Activated CD4-positive, alpha-beta memory T cell treated with anti-CD3 and anti-CD28 coated beads, Interleukin-2, amount 10 ng/mL, durations not matched to agents 7 days and 5 days (primary cell): ENCODE measurements at regions not wholly inside any gene's neighbourhood (a gene's known extent, or its start where the extent isn't known, plus 50 kb on each side); places are given as distances from the start of the nearest gene placed in this dataset.

ENCODE experiments used
- CTCF ChIA-PET: fragments of 350-600 bp; sonication (Branson Sonifier 250); formaldehyde crosslinking; loops from one replicate; lab custom pipeline; 2021; ENCODE audit warnings: antibody characterized with exemption, inconsistent platforms; lab: Charles Lee
- POLR2A ChIA-PET: fragments of 350-600 bp; sonication (Branson Sonifier 250); formaldehyde crosslinking; loops from one replicate; lab custom pipeline; 2021; ENCODE audit warnings: antibody characterized with exemption; lab: Charles Lee
- DNase-seq: peaks from one replicate; pipeline ENCODE4 v3.0.0-alpha.2; 2020
- H3K27ac Mint-ChIP-seq: one replicate; pipeline ENCODE4 v1.8.0; 2021; ENCODE audit warnings: mild to moderate bottlenecking, mixed read lengths
- H3K27me3 Mint-ChIP-seq: one replicate; pipeline ENCODE4 v1.8.0; 2021; ENCODE audit warnings: mixed read lengths
- H3K36me3 Mint-ChIP-seq: one replicate; pipeline ENCODE4 v1.8.0; 2021; ENCODE audit warnings: low read depth, mixed read lengths
- H3K4me1 Mint-ChIP-seq: one replicate; pipeline ENCODE4 v1.8.0; 2021; ENCODE audit warnings: mixed read lengths
- H3K4me3 Mint-ChIP-seq: one replicate; pipeline ENCODE4 v1.8.0; 2021; ENCODE audit warnings: mild to moderate bottlenecking, mixed read lengths
- H3K9me3 Mint-ChIP-seq: one replicate; pipeline ENCODE4 v1.8.0; 2021; ENCODE audit warnings: mixed read lengths

DNA sequence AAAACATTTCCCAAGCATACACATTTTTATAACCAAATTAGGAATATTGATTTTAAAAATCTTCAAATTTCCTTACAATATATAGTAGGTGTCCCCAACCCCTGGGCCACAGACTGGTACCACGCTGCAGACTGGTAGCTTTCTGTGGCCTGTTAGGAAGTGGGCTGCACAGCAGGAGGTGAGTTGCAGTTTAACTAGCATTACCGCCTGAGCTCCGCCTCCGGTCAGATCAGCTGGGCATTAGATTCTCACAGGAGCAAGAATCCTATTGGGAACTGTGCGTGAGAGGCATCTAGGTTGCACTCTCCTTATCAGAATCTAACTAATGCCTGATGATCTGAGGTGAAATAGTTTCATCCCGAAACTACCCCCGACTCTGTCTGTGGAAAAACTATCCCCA lies 62.1 kb downstream of the ZWINT start:
- H3K4me1 Mint-ChIP-seq = no peaks in the 10 kb centered on the region
- H3K36me3 Mint-ChIP-seq = no peaks in the 10 kb centered on the region
- H3K9me3 Mint-ChIP-seq = peaks cover 3% of the 10 kb centered on the region
- no peaks in the 10 kb centered on the region for H3K27me3 Mint-ChIP-seq
- H3K4me3 Mint-ChIP-seq = no peak overlapping the region
- POLR2A ChIA-PET = no interaction called here
- H3K27ac Mint-ChIP-seq = no peak overlapping the region
- CTCF ChIA-PET = no interaction called here
- no peak for DNase-seq

DNA sequence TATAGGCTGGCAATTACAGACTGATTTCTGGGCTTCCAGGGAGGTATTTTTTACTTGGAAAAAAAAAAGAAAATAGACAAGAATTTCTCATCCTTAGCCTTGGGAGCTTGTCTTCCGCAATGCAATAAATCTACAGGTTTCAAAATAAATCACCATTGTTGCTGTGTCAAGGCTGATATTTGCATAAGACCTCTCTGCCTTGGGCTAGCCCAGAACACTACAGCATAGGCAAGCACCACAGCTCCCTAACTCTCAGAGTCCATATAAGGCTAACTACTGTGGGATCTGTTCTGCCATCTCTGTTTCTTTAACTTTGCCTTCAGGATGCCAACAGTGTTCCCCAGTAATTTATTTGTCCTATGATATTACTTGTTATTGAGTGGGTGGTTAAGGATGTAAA lies 64.4 kb downstream of the ZWINT start:
- no peak for DNase-seq
- CTCF ChIA-PET = no interaction called here
- Mint-ChIP-seq H3K36me3 (no peaks in the 10 kb centered on the region), H3K27ac (no peak overlapping the region), H3K4me3 (no peak overlapping the region), H3K4me1 (no peaks in the 10 kb centered on the region), H3K9me3 (peaks cover 5% of the 10 kb centered on the region), H3K27me3 (no peaks in the 10 kb centered on the region)
- POLR2A ChIA-PET = no interaction called here

DNA sequence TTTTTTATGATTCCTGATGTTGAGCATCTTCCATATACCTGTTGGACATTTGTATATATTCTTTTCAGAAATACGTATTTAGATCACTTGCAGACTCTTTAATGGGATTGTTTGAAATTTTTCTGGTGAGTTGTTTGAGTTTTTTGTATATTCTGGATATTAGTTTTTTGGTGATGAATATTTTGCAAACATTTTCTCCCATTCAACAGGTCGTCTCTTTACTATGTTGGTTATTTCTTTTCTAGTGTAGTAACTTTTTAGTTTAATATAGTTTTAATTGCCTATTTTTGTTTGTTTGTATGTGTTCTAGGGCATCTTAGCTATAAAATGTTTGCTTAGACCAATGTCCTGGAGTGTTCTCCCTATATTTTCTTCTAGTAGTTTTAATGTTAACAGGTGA lies 72.7 kb downstream of the ZWINT start:
- ChIA-PET POLR2A (no interaction called here), CTCF (no interaction called here)
- no peaks in the 10 kb centered on the region for H3K27me3 Mint-ChIP-seq
- no peak for DNase-seq
- no peak overlapping the region for H3K4me3 Mint-ChIP-seq
- H3K4me1 Mint-ChIP-seq = no peaks in the 10 kb centered on the region
- no peaks in the 10 kb centered on the region for H3K36me3 Mint-ChIP-seq
- H3K9me3 Mint-ChIP-seq = no peaks in the 10 kb centered on the region
- no peak overlapping the region for H3K27ac Mint-ChIP-seq

DNA sequence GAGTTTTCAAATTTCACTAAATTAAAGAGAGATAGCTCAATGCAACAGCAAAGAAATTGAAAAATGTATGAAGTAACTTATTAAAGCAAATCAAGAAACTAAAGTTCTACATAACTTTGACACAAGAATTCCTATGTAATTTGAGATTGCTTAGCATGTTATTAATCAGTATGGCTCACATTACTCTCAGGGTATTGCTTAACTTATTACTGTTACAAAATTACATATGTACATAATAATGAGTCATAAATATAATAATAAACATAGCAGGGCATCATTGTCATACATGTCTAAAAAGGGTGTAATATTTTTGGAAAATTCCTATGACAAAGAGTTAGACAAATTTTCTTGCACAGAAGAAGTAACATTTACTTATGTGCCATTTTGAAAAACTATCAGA lies 75.0 kb downstream of the ZWINT start:
- Mint-ChIP-seq H3K36me3 (no peaks in the 10 kb centered on the region), H3K4me3 (no peak overlapping the region), H3K27me3 (no peaks in the 10 kb centered on the region), H3K4me1 (no peaks in the 10 kb centered on the region), H3K9me3 (no peaks in the 10 kb centered on the region), H3K27ac (no peak overlapping the region)
- ChIA-PET CTCF (no interaction called here), POLR2A (no interaction called here)
- DNase-seq = no peak

DNA sequence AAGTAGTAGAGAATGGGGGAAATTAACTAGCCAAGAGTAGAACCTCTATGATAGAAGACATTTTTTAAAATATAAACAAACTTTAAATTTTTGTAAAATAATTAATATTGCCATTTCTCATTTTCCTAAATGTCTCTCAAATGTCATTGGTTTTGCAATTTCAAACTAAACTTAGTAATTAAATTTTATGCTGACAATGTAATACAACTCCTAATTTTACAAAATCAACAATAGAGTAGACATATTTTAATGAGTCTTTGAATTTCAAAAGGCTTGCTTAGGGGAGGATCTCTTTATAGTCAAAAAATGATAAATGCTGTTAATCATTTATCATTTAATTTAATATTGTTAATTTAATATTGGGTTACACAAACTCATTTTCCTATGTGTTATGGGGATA lies 81.8 kb downstream of the ZWINT start:
- Mint-ChIP-seq H3K36me3 (no peaks in the 10 kb centered on the region), H3K4me3 (no peak overlapping the region), H3K27ac (no peak overlapping the region), H3K27me3 (no peaks in the 10 kb centered on the region), H3K4me1 (no peaks in the 10 kb centered on the region), H3K9me3 (no peaks in the 10 kb centered on the region)
- POLR2A ChIA-PET = no interaction called here
- CTCF ChIA-PET = no interaction called here
- no peak for DNase-seq

DNA sequence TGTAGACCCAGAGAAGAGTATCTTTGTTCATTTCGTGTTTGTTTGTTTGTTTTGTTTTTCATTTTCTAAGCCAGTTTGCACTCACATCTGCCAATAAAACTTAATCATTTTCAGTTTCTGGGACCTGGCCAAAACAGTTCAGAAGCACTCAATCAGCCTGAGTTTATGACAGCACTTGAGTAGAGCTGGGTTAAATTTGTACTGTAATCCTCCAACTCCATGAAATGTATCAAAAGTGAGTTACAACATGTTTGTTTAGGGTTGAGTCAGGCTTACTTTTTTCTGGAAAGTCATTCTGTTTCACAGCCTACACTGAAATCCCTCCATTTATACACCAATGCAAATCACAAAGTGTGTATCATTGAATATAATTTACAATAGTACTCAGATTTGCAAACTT lies 91.9 kb downstream of the ZWINT start:
- ChIA-PET CTCF (no interaction called here), POLR2A (no interaction called here)
- Mint-ChIP-seq H3K4me1 (no peaks in the 10 kb centered on the region), H3K36me3 (no peaks in the 10 kb centered on the region), H3K27me3 (no peaks in the 10 kb centered on the region), H3K9me3 (no peaks in the 10 kb centered on the region), H3K27ac (no peak overlapping the region), H3K4me3 (no peak overlapping the region)
- no peak for DNase-seq

DNA sequence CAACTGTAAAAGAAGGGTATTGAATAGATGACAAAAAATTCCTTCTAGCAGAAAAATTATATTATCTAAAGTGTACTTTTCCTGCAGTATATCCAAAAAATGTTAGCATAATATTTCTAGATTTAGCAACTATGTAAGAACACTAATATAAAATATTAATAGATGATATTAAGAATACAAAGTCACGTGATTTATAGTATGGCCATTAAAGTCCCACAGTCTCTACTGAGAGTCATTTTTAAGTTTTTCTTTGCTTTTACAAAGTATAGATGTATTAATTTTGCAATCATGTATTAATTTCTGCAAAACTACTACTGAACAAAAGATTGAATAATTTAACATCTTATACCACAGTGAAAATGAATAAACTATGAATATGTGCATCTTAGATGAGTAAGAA lies 94.9 kb downstream of the ZWINT start:
- no peaks in the 10 kb centered on the region for H3K9me3 Mint-ChIP-seq
- H3K4me3 Mint-ChIP-seq = no peak overlapping the region
- no peak overlapping the region for H3K27ac Mint-ChIP-seq
- POLR2A ChIA-PET = no interaction called here
- no peaks in the 10 kb centered on the region for H3K27me3 Mint-ChIP-seq
- CTCF ChIA-PET = no interaction called here
- H3K36me3 Mint-ChIP-seq = no peaks in the 10 kb centered on the region
- DNase-seq = no peak
- H3K4me1 Mint-ChIP-seq = no peaks in the 10 kb centered on the region

DNA sequence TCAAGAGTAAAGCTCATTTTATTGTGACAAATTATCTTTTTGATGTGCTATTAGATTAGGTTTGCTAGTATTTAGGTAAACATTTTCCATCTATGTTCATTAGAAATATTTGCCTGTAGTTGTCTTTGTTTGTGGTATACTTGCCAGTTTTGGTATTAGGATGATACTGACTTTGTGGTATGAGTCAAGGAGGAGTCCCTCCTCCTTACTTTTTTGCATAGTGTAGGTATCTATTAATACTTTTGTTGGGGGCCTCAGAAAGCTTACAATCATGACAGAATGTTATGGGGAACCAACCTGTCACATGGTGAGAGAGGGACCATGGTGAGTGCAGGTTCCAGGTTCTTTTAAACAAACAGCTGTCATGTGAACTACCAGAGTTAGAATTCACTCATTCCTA lies 102.1 kb downstream of the ZWINT start:
- ChIA-PET POLR2A (no interaction called here), CTCF (no interaction called here)
- no peaks in the 10 kb centered on the region for H3K36me3 Mint-ChIP-seq
- no peaks in the 10 kb centered on the region for H3K27me3 Mint-ChIP-seq
- H3K27ac Mint-ChIP-seq = no peak overlapping the region
- H3K4me1 Mint-ChIP-seq = no peaks in the 10 kb centered on the region
- no peak for DNase-seq
- no peaks in the 10 kb centered on the region for H3K9me3 Mint-ChIP-seq
- H3K4me3 Mint-ChIP-seq = no peak overlapping the region

DNA sequence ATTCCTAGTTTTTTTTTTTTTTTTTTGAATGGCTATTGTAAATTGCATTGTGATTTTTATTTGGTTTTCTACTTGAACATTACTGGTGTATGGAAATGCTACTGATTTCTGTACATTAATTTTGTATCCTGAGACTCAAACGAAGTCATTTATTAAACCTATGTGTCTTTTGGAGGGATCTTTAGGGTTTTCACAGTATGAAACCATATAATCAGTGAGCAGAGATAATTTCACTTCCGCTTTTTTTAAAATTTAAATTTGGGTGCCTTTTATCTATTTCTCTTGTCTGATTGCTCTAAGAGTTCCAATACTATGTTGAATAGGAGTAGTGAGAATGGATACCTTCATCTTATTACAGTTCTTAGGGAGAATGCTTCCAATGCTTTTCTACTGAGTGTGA lies 102.7 kb downstream of the ZWINT start:
- Mint-ChIP-seq H3K4me1 (no peaks in the 10 kb centered on the region), H3K27me3 (no peaks in the 10 kb centered on the region), H3K4me3 (no peak overlapping the region), H3K36me3 (no peaks in the 10 kb centered on the region), H3K27ac (no peak overlapping the region), H3K9me3 (peaks cover under 1% of the 10 kb centered on the region)
- ChIA-PET POLR2A (no interaction called here), CTCF (no interaction called here)
- DNase-seq = no peak

DNA sequence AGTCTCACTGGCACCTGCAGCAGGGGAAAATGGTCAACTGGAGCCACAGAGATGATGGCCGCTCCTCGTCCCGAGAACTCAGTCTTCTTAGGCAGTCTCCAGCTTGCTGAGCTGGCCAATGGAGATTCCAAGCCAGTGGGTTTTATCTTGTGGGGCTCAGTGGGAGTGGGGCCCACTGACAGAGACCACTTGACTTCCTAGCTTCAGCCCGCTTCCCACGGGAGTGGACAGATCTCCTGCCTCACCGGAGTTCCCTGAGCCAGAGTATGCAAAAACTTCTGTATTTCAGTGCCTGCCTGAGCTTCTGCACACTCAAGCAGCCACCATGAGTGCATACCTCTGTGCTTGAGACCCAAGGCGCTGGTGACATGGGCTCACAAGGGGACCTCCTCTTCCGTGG lies 105.8 kb downstream of the ZWINT start:
- Mint-ChIP-seq H3K4me1 (no peaks in the 10 kb centered on the region), H3K9me3 (peaks cover 4% of the 10 kb centered on the region), H3K36me3 (no peaks in the 10 kb centered on the region), H3K27ac (no peak overlapping the region), H3K27me3 (no peaks in the 10 kb centered on the region), H3K4me3 (no peak overlapping the region)
- no peak for DNase-seq
- ChIA-PET CTCF (no interaction called here), POLR2A (no interaction called here)

DNA sequence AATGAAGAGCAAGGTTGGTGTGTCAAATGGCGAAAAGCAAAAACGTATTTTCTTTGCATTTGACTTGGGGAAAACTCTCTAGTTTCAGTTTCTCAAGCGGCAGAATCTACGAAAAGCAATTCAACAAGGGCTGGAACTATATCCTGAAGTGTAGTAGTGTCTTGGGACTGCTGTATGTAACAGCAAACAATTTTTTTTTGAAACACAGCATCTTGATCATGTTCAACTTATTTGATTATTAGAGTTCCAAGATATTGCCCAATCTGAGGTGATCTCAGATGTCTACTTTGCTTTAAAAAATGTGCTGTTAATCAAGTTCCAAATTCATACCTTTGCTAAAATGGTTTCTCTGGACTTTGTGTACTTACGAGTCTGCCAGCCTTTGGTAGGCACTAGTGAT lies 120.6 kb downstream of the ZWINT start:
- H3K27me3 Mint-ChIP-seq = no peaks in the 10 kb centered on the region
- ChIA-PET POLR2A (no interaction called here), CTCF (no interaction called here)
- H3K36me3 Mint-ChIP-seq = no peaks in the 10 kb centered on the region
- H3K9me3 Mint-ChIP-seq = no peaks in the 10 kb centered on the region
- no peak for DNase-seq
- no peaks in the 10 kb centered on the region for H3K4me1 Mint-ChIP-seq
- H3K27ac Mint-ChIP-seq = no peak overlapping the region
- no peak overlapping the region for H3K4me3 Mint-ChIP-seq

DNA sequence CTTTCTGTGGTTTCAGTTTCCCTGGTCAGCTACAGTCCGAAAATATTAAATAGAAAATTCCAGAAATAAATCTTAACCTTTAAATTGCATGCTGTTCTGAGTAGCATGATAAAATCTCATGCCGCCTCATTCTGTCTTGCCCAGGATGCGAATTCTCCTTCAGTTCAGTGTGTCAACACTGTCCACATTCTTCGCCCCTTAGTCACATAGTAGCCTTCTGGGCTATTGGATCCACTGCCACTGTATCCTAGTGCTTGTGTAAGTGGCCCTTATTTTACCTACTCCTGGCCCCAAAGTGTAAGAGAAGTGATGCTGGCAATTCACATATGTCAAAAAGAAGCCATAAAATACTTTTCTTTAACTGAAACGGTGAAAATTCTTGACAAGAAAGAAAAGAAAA lies 129.6 kb downstream of the ZWINT start:
- Mint-ChIP-seq H3K27ac (no peak overlapping the region), H3K9me3 (no peaks in the 10 kb centered on the region), H3K4me1 (no peaks in the 10 kb centered on the region), H3K36me3 (no peaks in the 10 kb centered on the region), H3K27me3 (no peaks in the 10 kb centered on the region), H3K4me3 (no peak overlapping the region)
- ChIA-PET POLR2A (no interaction called here), CTCF (no interaction called here)
- DNase-seq = no peak

DNA sequence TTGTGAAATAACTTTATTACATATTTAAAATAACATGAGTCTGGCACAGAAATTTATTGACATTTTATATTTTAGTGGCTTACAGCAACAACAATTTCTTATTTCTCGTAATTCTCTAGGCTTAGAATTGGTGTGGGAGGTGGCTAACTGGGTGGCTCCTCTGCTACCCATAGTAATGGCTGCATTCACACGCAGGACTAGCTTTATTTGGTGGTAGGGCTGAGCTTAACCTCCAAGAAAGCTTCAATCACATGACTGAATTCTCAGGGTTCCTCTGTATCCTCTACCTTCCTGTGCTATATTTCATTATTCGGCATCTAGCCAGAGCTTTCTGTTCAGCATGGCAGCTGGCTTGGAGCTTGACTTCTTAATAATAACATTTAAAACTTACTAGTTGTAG lies 138.8 kb downstream of the ZWINT start:
- DNase-seq = no peak
- H3K27ac Mint-ChIP-seq = no peak overlapping the region
- no peak overlapping the region for H3K4me3 Mint-ChIP-seq
- no peaks in the 10 kb centered on the region for H3K36me3 Mint-ChIP-seq
- POLR2A ChIA-PET = no interaction called here
- no peaks in the 10 kb centered on the region for H3K27me3 Mint-ChIP-seq
- no peaks in the 10 kb centered on the region for H3K9me3 Mint-ChIP-seq
- H3K4me1 Mint-ChIP-seq = no peaks in the 10 kb centered on the region
- CTCF ChIA-PET = no interaction called here

DNA sequence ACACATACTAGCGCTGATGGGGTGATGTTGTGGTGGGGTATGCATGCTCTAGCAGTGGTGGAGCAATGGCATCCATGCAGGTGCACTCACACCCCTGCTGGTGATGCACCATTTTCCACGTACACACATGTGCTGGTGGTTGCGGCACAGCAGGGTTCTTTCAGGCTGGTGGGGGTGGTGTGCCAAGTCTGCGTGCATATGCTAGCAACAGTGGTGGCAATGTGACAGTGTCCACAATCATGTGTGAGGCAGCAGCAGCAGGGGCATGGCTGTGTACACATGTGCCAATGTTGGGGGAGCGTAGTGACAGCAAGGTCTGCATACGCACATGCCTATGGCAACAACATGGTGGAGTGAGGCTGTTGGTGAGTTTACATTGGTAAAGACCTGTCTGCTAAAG lies 148.1 kb downstream of the ZWINT start:
- H3K27me3 Mint-ChIP-seq = no peaks in the 10 kb centered on the region
- H3K4me3 Mint-ChIP-seq = no peak overlapping the region
- no peaks in the 10 kb centered on the region for H3K36me3 Mint-ChIP-seq
- peaks cover 19% of the 10 kb centered on the region for H3K9me3 Mint-ChIP-seq
- POLR2A ChIA-PET = no interaction called here
- no peak for DNase-seq
- H3K27ac Mint-ChIP-seq = no peak overlapping the region
- CTCF ChIA-PET = no interaction called here
- H3K4me1 Mint-ChIP-seq = no peaks in the 10 kb centered on the region

DNA sequence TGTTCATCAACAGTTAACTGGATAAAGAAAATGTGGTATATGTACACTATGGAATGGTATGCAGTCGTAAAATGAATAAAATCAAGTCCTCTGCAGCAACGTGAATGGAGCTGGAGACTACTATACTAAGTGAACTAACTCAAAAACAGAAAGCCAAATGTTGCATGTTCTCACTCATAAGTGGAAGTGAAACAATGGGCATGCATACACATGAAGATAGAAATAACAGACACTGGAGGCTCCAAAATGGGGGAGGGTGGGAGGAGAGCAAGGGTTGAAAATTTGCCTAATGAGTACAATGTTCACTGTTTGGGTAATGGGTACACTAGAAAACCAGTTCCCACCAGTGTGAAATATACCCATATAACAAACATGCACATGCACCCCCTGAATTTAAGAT lies 179.5 kb downstream of the ZWINT start:
- ChIA-PET CTCF (no interaction called here), POLR2A (no interaction called here)
- Mint-ChIP-seq H3K4me1 (no peaks in the 10 kb centered on the region), H3K27me3 (no peaks in the 10 kb centered on the region), H3K27ac (no peak overlapping the region), H3K9me3 (peaks cover 3% of the 10 kb centered on the region), H3K4me3 (no peak overlapping the region), H3K36me3 (no peaks in the 10 kb centered on the region)
- no peak for DNase-seq
